GM19240 (cell line): ENCODE measurements at regions not wholly inside any gene's neighbourhood (a gene's known extent, or its start where the extent isn't known, plus 50 kb on each side); places are given as distances from the start of the nearest gene placed in this dataset.
"Not testable (repeated sequence)": the region's sequence is repeated elsewhere in the genome, so short reads cannot be mapped to it uniquely, and the experiment has no call there.

Experiments
- DNase-seq: peaks from one replicate; pipeline ENCODE4 v3.0.0; 2011; ENCODE audit warnings: low spot score; ENCODE audit not compliant: insufficient read length

GRCh38 chr4:122100508-122100907, 51.6 kb upstream of the BLTP1 start:
- DNase-seq = no peak

- no peak for DNase-seq
Measured at GRCh38 chr4:122099896-122100295, 52.2 kb upstream of the BLTP1 start.

GRCh38 chr4:122091836-122092405, 60.2 kb upstream of the BLTP1 start:
- DNase-seq = no peak

GRCh38 chr4:122091397-122091796, 60.7 kb upstream of the BLTP1 start:
- DNase-seq = no peak

- no peak for DNase-seq
Measured at GRCh38 chr4:122090989-122091388, 61.1 kb upstream of the BLTP1 start.

DNA sequence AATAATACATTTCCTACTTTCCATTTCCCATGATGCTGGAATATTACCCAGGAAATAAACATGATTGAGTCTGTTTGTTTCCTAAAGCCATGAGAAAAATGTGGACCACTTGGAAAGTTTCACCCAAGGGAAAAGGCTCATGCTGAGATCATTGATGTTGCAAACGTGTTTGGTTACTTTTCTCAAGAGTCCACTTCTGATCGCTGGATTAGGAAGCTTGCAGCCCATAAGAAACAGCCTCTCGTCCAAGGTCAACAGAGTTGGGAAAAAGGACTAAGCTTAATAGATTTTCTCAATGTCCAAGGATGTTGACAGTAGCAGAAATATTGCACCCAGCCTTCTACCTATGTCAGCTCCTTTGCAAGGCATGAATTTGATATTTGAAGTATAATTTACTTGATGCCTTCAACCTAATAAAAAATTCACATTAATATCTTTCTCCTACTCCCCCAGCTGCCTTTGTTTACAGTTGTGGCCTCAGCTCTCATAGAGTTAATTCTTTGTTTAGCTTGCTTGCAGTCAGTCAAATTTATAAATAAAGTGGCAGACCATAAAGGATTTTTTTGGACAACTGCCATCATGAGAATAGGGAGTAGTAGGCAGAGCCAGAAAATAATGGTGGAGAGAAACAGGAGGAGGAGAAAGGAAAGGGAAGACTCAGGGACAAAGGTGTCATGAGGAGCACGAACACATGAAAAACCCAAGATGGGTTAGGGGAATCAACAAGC, 65.6 kb upstream of the BLTP1 start:
- no peak for DNase-seq

- DNase-seq = no peak
Measured at GRCh38 chr4:122083989-122084388, 68.1 kb upstream of the BLTP1 start.

DNA sequence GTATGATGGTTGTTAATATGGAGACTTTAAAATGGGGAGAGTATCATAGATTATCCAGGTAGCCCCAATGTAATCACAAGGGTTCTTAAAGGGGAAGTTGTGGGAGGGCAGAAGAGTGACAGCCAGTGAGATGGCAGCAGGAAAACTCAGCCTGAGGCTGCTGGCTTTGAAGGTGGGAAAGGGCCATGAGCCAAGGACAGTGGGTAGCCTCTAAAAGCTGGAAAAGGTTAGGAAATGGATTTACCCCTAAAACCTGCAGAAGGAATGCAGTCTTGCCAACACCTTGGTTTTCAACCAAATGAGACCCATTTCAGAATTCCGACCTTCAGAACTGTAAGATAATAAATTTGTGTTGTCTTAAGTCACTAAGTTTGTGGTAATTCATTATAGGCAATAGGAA, 68.8 kb upstream of the BLTP1 start:
- no peak for DNase-seq

- DNase-seq = no peak
Measured at GRCh38 chr4:122082661-122083060, 69.5 kb upstream of the BLTP1 start.

DNA sequence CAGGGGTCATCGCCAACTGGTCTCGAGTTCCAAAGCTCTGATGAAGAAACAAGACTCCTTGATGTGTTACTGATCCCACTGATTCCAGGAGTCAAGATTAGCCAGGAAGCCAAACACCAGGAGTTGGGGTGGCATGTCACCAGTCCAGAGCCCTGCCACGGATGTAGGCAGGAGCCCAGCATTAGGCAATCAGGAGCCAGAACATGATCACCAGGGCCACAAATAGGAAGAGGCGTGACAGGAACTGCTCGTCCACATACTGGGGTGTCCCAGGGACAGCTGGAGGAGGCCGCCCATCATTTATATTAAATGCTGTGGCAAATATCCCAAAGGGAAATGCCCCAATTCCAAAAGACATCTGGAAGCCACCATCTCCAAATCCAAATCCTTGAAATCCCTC, 74.5 kb upstream of the BLTP1 start:
- not testable (repeated sequence) for DNase-seq

DNA sequence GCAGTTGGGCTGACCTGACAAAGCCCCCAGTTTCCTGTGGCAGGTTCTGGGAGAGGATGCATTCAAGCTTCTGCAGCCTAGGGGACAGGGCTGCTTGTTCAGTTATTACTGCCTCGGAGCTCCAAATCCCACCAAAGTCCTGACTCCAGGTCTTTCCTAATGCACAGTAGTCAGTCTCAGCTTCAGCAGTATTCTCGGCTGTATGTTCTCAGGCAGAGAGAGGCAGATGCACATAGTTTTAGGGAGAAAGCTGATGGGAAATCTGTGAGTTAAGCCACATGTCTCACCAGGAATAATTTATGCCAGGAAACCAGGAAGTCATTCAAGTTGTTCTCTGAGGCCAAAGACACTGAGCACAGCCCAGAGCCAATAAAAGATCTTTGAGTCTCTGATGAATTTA, 75.3 kb upstream of the BLTP1 start:
- not testable (repeated sequence) for DNase-seq

DNA sequence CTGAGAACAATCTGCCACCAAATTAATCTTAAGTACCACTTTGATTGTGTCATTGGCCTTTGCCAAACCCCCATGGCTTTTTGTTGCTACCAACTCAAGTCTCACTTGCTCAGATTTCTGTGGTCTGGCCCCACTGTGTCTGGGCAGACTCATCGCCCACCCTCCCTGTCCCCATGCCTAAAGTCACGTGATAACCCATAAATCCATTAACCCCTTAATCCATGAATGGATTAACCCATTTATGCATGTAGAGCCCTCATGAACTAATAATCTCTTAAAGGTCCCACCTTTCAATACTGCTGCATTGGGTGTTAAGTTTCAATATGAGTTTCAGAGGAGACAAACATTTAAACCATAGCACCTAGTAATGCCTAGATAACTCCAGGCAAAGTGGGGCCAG, 78.5 kb upstream of the BLTP1 start:
- DNase-seq = no peak

DNA sequence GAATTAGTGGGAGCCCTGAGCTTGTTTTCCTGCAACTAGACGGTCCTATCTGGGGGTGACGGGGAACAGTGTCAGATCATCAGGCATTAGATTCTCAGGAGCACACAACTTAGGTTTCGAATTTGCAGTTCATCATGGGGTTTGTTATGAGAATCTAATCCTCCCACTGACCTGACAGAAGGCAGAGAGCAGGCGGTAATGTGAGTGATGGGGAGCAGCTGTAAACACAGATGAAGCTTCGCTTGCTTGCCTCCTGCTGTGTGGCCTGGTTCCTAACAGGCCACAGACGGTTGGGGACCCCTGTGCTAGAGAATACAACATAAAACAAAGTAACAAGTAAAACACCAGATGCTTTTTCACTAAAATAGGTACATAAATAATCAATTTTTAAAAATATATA, 86.2 kb upstream of the BLTP1 start:
- no peak for DNase-seq

GRCh38 chr4:122065149-122065548, 87.0 kb upstream of the BLTP1 start:
- no peak for DNase-seq

GRCh38 chr4:122053186-122053585, 98.9 kb upstream of the BLTP1 start:
- no peak for DNase-seq

- DNase-seq = no peak
Measured at GRCh38 chr4:122052677-122053076, 99.5 kb upstream of the BLTP1 start.

DNA sequence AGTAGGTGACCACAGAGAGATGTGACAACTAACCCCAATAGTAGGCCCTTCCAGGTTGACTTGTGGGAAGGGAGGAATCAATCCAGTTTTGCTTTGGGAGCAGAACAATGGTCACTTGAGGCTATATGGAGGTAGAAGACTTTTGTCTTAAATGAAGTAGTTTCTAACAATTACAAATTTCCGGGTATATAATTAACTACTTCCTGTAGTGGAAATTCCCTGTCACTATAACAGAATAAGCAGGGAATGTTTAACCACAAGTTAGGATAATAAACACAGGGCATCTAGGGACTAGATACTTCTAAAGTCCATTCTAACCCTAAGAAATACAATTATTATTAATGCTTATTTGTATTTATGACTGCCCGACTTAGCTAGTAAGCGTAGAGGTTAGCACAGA, 99.0 kb upstream of the TRPC3 start:
- no peak for DNase-seq

- DNase-seq = no peak
Measured at GRCh38 chr4:122047456-122048425, 95.9 kb upstream of the TRPC3 start.

GRCh38 chr4:122046255-122046654, 94.4 kb upstream of the TRPC3 start:
- no peak for DNase-seq

GRCh38 chr4:122045533-122045932, 93.7 kb upstream of the TRPC3 start:
- DNase-seq = no peak

DNA sequence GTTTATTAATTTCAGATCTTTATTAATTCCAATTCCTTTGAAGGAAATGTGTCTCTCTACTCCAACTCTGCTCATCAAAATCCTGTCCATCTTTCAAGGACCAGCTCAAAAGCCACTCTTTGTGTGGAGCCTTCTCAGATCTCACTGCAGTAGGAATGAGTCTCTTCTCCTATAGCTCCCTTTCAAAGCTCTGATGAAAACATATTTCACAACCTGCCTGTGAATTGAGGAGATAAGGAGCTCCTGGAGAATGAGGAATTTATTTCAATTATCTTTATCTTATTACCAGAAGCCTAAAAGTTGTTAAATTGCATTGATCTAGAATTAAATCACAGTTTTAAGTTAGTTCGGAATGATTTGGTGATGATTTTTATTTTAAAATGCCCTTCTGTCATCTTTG, 92.6 kb upstream of the TRPC3 start:
- DNase-seq = no peak

DNA sequence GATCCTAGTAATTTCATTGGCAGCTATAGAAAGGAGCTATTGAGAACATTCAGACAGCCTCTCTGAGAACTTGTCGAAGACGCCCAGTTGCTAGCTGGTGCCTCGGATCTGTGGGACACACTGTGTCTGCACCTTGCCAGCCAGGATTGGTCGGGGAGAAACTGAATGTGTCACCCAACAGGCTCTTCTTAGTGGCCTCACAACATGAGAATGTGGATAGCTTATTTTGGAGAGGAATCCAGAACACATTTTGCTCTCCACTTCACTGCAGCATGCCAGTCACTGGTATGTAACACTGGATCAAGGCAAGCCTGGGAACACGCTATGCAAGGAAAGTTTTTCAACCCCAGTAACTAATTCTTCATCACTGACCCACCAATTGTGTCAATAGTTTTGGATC, 89.5 kb upstream of the TRPC3 start:
- no peak for DNase-seq
